Limb (tissue), 2 donors: ENCODE measurements at regions not wholly inside any gene's neighbourhood (a gene's known extent, or its start where the extent isn't known, plus 50 kb on each side); places are given as distances from the start of the nearest gene placed in this dataset.
"Not testable (repeated sequence)": the region's sequence is repeated elsewhere in the genome, so short reads cannot be mapped to it uniquely, and the experiment has no call there.

ENCODE experiments used
- DNase-seq, 2 donors: peaks; one replicate each; pipeline ENCODE4 v3.0.0-alpha.2; 2016; ENCODE audit errors: extremely low spot score in 2 of 2

GRCh38 chr5:154589511-154589910 is 111.5 kb upstream of the HAND1 start:
- no peak for DNase-seq

GRCh38 chr5:154588833-154589425 is 110.9 kb upstream of the HAND1 start:
- not testable (repeated sequence) for DNase-seq

- no peak for DNase-seq
Measured at GRCh38 chr5:154588091-154588774, 110.2 kb upstream of the HAND1 start.

- no peak for DNase-seq
Measured at GRCh38 chr5:154587123-154588026, 109.3 kb upstream of the HAND1 start.

GRCh38 chr5:154583671-154584177 is 105.7 kb upstream of the HAND1 start:
- DNase-seq: no peak

GRCh38 chr5:154580422-154580821 is 102.4 kb upstream of the HAND1 start:
- no peak for DNase-seq

- DNase-seq: no peak
Measured at GRCh38 chr5:154577416-154577815, 99.4 kb upstream of the HAND1 start.

GRCh38 chr5:154576429-154576806 is 98.4 kb upstream of the HAND1 start:
- DNase-seq: no peak

GRCh38 chr5:154575546-154576428 is 97.8 kb upstream of the HAND1 start:
- no peak for DNase-seq

- no peak for DNase-seq
Measured at GRCh38 chr5:154573011-154573410, 95.0 kb upstream of the HAND1 start.

- no peak for DNase-seq
Measured at GRCh38 chr5:154571325-154572035, 93.5 kb upstream of the HAND1 start.

GRCh38 chr5:154570572-154571324 is 92.7 kb upstream of the HAND1 start:
- no peak for DNase-seq

- no peak for DNase-seq
Measured at GRCh38 chr5:154568589-154568988, 90.6 kb upstream of the HAND1 start.

GRCh38 chr5:154567155-154567554 is 89.1 kb upstream of the HAND1 start:
- no peak for DNase-seq

GRCh38 chr5:154566146-154566680 is 88.2 kb upstream of the HAND1 start:
- no peak for DNase-seq

- no peak for DNase-seq
Measured at GRCh38 chr5:154565123-154565522, 87.1 kb upstream of the HAND1 start.

- peak in 1 of 2 donors; percentile 31 for DNase-seq
Measured at GRCh38 chr5:154562244-154562880, 84.3 kb upstream of the HAND1 start.

- DNase-seq: no peak
Measured at GRCh38 chr5:154559398-154560276, 81.6 kb upstream of the HAND1 start.
